ENCODE measurements at regions not wholly inside any gene's neighbourhood (a gene's known extent, or its start where the extent isn't known, plus 50 kb on each side); places are given as distances from the start of the nearest gene placed in this dataset.

DNA sequence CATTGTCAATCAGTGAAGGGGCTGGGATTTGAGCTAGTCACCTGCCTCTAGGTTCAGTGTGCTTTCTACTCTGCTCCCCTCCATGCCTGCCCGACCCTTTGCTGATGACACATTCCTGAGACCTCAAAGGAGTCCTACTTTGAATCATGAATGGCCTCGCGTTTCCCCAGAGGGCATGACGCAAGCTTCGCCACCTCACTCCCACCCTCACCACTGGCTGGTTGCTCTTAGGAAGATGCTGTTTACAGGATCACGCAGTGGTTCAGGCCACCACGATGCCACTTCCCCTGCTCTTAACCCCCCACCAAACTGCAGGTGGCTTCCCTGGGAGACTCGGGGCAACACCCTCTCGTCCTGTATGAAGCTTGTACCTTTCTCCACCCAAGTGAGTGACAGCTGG lies 62.9 kb upstream of the B3GAT1 start:
- DNase-seq = no peak
- ATAC-seq (ENCODE audit: low read depth) = no peak
- H3K9me3 Mint-ChIP-seq (ENCODE audit: insufficient read depth) = no peaks in the 10 kb centered on the region
- ChIA-PET POLR2A (no interaction called here), CTCF (no interaction called here)
- Histone ChIP-seq H3K9me3 (ENCODE audit: control extremely low read depth in 1 of 3, control insufficient read depth in 2 of 3, insufficient read depth in 1 of 3, low read length in 2 of 3) (peaks cover 0 to 10% (median 0%) of the 10 kb centered on the region in 3 donors), H3K36me3 (replicated peaks in 1 of 2; ENCODE audit: control extremely low read depth in 1 of 2, control insufficient read depth in 1 of 2, extremely low read depth in 1 of 2, insufficient read depth in 2 of 2, low read length in 1 of 2) (no peaks in the 10 kb centered on the region), H2AFZ (ENCODE audit: insufficient read depth, low read depth, low read length, poor library complexity, severe bottlenecking) (no peak overlapping the region), H3K79me2 (ENCODE audit: control insufficient read depth, insufficient read depth, low read length) (no peaks in the 10 kb centered on the region), H3K4me2 (replicated peaks; ENCODE audit: low read depth, low read length, poor library complexity, severe bottlenecking) (no peak overlapping the region), H3K9ac (ENCODE audit: low read length) (no peak overlapping the region), H3K27ac (ENCODE audit: low read length in 2 of 2) (no peak overlapping the region), H3K4me1 (ENCODE audit: control insufficient read depth in 2 of 2, insufficient read depth in 2 of 2, low read length in 2 of 2) (no peaks in the 10 kb centered on the region), H3K27me3 (replicated peaks in 1 of 4; ENCODE audit: control extremely low read depth in 1 of 4, control insufficient read depth in 3 of 4, insufficient read depth in 4 of 4, low read length in 3 of 4) (peaks cover 0 to under 1% (median 0%) of the 10 kb centered on the region in 4 experiments), H4K20me1 (ENCODE audit: control insufficient read depth, insufficient read depth, low read length, poor library complexity, severe bottlenecking) (no peaks in the 10 kb centered on the region), H3K4me3 (ENCODE audit: control extremely low read depth in 1 of 5, extremely low read depth in 1 of 5, insufficient read depth in 1 of 5, low read depth in 2 of 5, low read length in 4 of 5) (no peak overlapping the region)
- intact Hi-C loops (cut with micrococcal nuclease) = no loop called here
- TF ChIP-seq EZH2 (IDR thresholded peaks at IDR 0.05; ENCODE audit: borderline replicate concordance, insufficient read depth, low read depth, low read length, poor library complexity, severe bottlenecking) = no peak
- TF ChIP-seq, protein P1, sequence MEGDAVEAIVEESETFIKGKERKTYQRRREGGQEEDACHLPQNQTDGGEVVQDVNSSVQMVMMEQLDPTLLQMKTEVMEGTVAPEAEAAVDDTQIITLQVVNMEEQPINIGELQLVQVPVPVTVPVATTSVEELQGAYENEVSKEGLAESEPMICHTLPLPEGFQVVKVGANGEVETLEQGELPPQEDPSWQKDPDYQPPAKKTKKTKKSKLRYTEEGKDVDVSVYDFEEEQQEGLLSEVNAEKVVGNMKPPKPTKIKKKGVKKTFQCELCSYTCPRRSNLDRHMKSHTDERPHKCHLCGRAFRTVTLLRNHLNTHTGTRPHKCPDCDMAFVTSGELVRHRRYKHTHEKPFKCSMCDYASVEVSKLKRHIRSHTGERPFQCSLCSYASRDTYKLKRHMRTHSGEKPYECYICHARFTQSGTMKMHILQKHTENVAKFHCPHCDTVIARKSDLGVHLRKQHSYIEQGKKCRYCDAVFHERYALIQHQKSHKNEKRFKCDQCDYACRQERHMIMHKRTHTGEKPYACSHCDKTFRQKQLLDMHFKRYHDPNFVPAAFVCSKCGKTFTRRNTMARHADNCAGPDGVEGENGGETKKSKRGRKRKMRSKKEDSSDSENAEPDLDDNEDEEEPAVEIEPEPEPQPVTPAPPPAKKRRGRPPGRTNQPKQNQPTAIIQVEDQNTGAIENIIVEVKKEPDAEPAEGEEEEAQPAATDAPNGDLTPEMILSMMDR (IDR thresholded peaks at IDR 0.05) = no peak
- 73% methylated on average over 9 of the region's 9 CpGs for WGBS (ENCODE audit: insufficient coverage)
- H3K4me3 Mint-ChIP-seq = no peak overlapping the region
- H3K4me1 Mint-ChIP-seq = no peaks in the 10 kb centered on the region
- H3K27ac Mint-ChIP-seq = no peak overlapping the region
- peaks cover 42% of the 10 kb centered on the region for H3K27me3 Mint-ChIP-seq

DNA sequence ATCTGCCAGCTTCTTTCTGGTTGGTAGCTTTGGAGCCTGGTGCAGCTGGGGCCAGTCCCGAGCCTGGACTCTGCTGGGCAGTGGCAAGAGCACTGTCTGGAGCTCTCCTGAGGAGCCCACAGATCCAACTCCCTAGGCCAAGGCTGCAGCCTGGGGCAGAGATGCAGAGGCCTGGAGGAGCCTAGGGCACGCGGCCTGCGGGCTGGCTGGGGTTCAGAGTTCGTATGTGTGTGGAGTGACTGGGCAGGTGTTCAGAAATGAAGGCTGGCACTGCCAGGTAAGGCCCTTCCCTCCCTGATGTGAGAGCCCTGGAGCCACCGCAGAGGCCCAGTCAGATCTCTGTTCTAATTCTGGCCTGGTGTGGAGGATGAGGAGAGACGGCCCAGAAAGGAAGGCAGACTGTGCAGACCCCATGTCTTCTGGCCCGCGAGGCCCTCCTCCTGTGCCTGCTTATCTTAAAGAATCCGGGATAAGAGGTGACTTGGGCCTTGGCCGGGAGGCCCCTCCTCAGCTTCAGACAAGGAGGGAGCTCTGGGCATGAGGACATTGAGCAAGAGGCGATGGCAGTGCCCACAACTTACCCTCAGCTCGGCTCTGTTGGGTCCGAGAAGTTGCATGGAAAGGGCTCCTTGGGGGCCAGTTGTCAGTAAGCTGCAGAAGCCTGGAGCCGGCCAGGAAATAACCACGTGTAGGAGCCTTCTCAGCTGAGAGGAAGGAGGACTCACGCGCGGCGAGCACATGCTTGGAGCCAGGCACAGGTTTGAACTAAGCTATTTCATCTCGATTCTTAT lies 62.2 kb upstream of the B3GAT1 start:
- 87% methylated on average over 21 of the region's 21 CpGs for WGBS (ENCODE audit: insufficient coverage)
- no peak overlapping the region for H3K4me2 ChIP-seq (replicated peaks; ENCODE audit: low read depth, low read length, poor library complexity, severe bottlenecking)
- peaks cover 0 to 2% (median 0%) of the 10 kb centered on the region in 4 experiments for H3K27me3 ChIP-seq (replicated peaks in 1 of 4; ENCODE audit: control extremely low read depth in 1 of 4, control insufficient read depth in 3 of 4, insufficient read depth in 4 of 4, low read length in 3 of 4)
- no peaks in the 10 kb centered on the region for H3K36me3 ChIP-seq (replicated peaks in 1 of 2; ENCODE audit: control extremely low read depth in 1 of 2, control insufficient read depth in 1 of 2, extremely low read depth in 1 of 2, insufficient read depth in 2 of 2, low read length in 1 of 2)
- H3K9ac ChIP-seq (ENCODE audit: low read length) = no peak overlapping the region
- POLR2A ChIA-PET = no interaction called here
- no peaks in the 10 kb centered on the region for H3K79me2 ChIP-seq (ENCODE audit: control insufficient read depth, insufficient read depth, low read length)
- no peak overlapping the region for H3K4me3 Mint-ChIP-seq
- ATAC-seq (ENCODE audit: low read depth) (no peak), DNase-seq (no peak)
- intact Hi-C loops (cut with micrococcal nuclease) = no loop called here
- CTCF ChIA-PET = no interaction called here
- H3K27ac ChIP-seq (ENCODE audit: low read length in 2 of 2) = no peak overlapping the region
- TF ChIP-seq EZH2 (IDR thresholded peaks at IDR 0.05; ENCODE audit: borderline replicate concordance, insufficient read depth, low read depth, low read length, poor library complexity, severe bottlenecking) = no peak
- TF ChIP-seq, protein P1 (IDR thresholded peaks at IDR 0.05) = no peak
- no peaks in the 10 kb centered on the region for H3K4me1 Mint-ChIP-seq
- H3K4me1 ChIP-seq (ENCODE audit: control insufficient read depth in 2 of 2, insufficient read depth in 2 of 2, low read length in 2 of 2) = no peaks in the 10 kb centered on the region
- H3K27ac Mint-ChIP-seq = no peak overlapping the region
- no peaks in the 10 kb centered on the region for H4K20me1 ChIP-seq (ENCODE audit: control insufficient read depth, insufficient read depth, low read length, poor library complexity, severe bottlenecking)
- peaks cover 37% of the 10 kb centered on the region for H3K27me3 Mint-ChIP-seq
- H3K9me3 Mint-ChIP-seq (ENCODE audit: insufficient read depth) = no peaks in the 10 kb centered on the region
- no peak overlapping the region for H2AFZ ChIP-seq (ENCODE audit: insufficient read depth, low read depth, low read length, poor library complexity, severe bottlenecking)
- peaks cover 0 to 10% (median 0%) of the 10 kb centered on the region in 3 donors for H3K9me3 ChIP-seq (ENCODE audit: control extremely low read depth in 1 of 3, control insufficient read depth in 2 of 3, insufficient read depth in 1 of 3, low read length in 2 of 3)
- H3K4me3 ChIP-seq (ENCODE audit: control extremely low read depth in 1 of 5, extremely low read depth in 1 of 5, insufficient read depth in 1 of 5, low read depth in 2 of 5, low read length in 4 of 5) = no peak overlapping the region
